ENCODE measurements at regions not wholly inside any gene's neighbourhood (a gene's known extent, or its start where the extent isn't known, plus 50 kb on each side); places are given as distances from the start of the nearest gene placed in this dataset.

- Histone ChIP-seq H3K9me3 (ENCODE audit: control insufficient read depth, low read length) (no peaks in the 10 kb centered on the region), H3K9ac (no peak overlapping the region)
- no peak for TF ChIP-seq CTCF (IDR thresholded peaks at IDR 0.05)
Observed at GRCh38 chr20:40081653-40082052, 607.4 kb downstream of the MAFB start.

GRCh38 chr20:40080041-40080652 is 608.9 kb downstream of the MAFB start:
- Histone ChIP-seq H3K27me3 (ENCODE audit: control insufficient read depth, insufficient read depth, low read length) (no peaks in the 10 kb centered on the region), H3K4me2 (ENCODE audit: low read length) (no peak overlapping the region), H3K36me3 (ENCODE audit: control insufficient read depth, insufficient read depth, low read length) (no peaks in the 10 kb centered on the region), H3K79me2 (no peaks in the 10 kb centered on the region), H3K4me1 (no peaks in the 10 kb centered on the region), H3K4me3 (ENCODE audit: low read depth, low read length) (no peak overlapping the region), H3K9me3 (ENCODE audit: control insufficient read depth, low read length) (no peaks in the 10 kb centered on the region), H2AFZ (peak overlapping the region; percentile 16), H3K9ac (no peak overlapping the region), H3K27ac (no peak overlapping the region)
- no peak for TF ChIP-seq CTCF (IDR thresholded peaks at IDR 0.05)

More at GRCh38 chr20:40081653-40082052, 607.4 kb downstream of the MAFB start:
- Histone ChIP-seq H3K4me1 (no peaks in the 10 kb centered on the region), H3K4me3 (ENCODE audit: low read depth, low read length) (no peak overlapping the region), H2AFZ (no peak overlapping the region), H3K79me2 (no peaks in the 10 kb centered on the region), H3K4me2 (ENCODE audit: low read length) (no peak overlapping the region), H3K36me3 (ENCODE audit: control insufficient read depth, insufficient read depth, low read length) (no peaks in the 10 kb centered on the region), H3K27me3 (ENCODE audit: control insufficient read depth, insufficient read depth, low read length) (no peaks in the 10 kb centered on the region), H3K27ac (no peak overlapping the region)

- Histone ChIP-seq H3K4me3 (ENCODE audit: low read depth, low read length) (no peak overlapping the region), H3K9me3 (ENCODE audit: control insufficient read depth, low read length) (no peaks in the 10 kb centered on the region), H3K27me3 (ENCODE audit: control insufficient read depth, insufficient read depth, low read length) (no peaks in the 10 kb centered on the region), H3K4me2 (ENCODE audit: low read length) (no peak overlapping the region), H3K9ac (no peak overlapping the region), H3K27ac (no peak overlapping the region), H3K36me3 (ENCODE audit: control insufficient read depth, insufficient read depth, low read length) (no peaks in the 10 kb centered on the region), H3K79me2 (no peaks in the 10 kb centered on the region), H3K4me1 (no peaks in the 10 kb centered on the region), H2AFZ (no peak overlapping the region)
- TF ChIP-seq CTCF (IDR thresholded peaks at IDR 0.05): no peak
Observed at GRCh38 chr20:40073535-40074111, 615.4 kb downstream of the MAFB start.

GRCh38 chr20:40072907-40073306 is 616.1 kb downstream of the MAFB start:
- Histone ChIP-seq H3K79me2 (no peaks in the 10 kb centered on the region), H3K4me2 (ENCODE audit: low read length) (no peak overlapping the region), H3K27ac (no peak overlapping the region), H3K4me1 (no peaks in the 10 kb centered on the region), H3K9me3 (ENCODE audit: control insufficient read depth, low read length) (no peaks in the 10 kb centered on the region), H3K9ac (no peak overlapping the region), H3K27me3 (ENCODE audit: control insufficient read depth, insufficient read depth, low read length) (no peaks in the 10 kb centered on the region), H3K36me3 (ENCODE audit: control insufficient read depth, insufficient read depth, low read length) (no peaks in the 10 kb centered on the region), H3K4me3 (ENCODE audit: low read depth, low read length) (no peak overlapping the region), H2AFZ (no peak overlapping the region)
- TF ChIP-seq CTCF (IDR thresholded peaks at IDR 0.05): no peak

- Histone ChIP-seq H3K27me3 (ENCODE audit: control insufficient read depth, insufficient read depth, low read length) (no peaks in the 10 kb centered on the region), H3K9me3 (ENCODE audit: control insufficient read depth, low read length) (no peaks in the 10 kb centered on the region), H3K4me1 (no peaks in the 10 kb centered on the region), H3K4me3 (ENCODE audit: low read depth, low read length) (no peak overlapping the region), H3K4me2 (ENCODE audit: low read length) (no peak overlapping the region), H3K27ac (no peak overlapping the region), H3K9ac (no peak overlapping the region), H2AFZ (no peak overlapping the region), H3K79me2 (no peaks in the 10 kb centered on the region), H3K36me3 (ENCODE audit: control insufficient read depth, insufficient read depth, low read length) (no peaks in the 10 kb centered on the region)
- TF ChIP-seq CTCF (IDR thresholded peaks at IDR 0.05): no peak
Observed at GRCh38 chr20:40056171-40056570, 632.9 kb downstream of the MAFB start.

All from parathyroid adenoma (tissue), 2 donors.